GM11168 (cell line): ENCODE measurements at regions not wholly inside any gene's neighbourhood (a gene's known extent, or its start where the extent isn't known, plus 50 kb on each side); places are given as distances from the start of the nearest gene placed in this dataset.

Experiments used
- in situ Hi-C: fragments of 300-500 bp; cut with MboI; formaldehyde crosslinking; loops from one replicate; pipeline ENCODE4 v1.12.0; 2022; ENCODE audit warnings: low sequenced_read_pairs; ENCODE audit not compliant: unreplicated experiment

DNA sequence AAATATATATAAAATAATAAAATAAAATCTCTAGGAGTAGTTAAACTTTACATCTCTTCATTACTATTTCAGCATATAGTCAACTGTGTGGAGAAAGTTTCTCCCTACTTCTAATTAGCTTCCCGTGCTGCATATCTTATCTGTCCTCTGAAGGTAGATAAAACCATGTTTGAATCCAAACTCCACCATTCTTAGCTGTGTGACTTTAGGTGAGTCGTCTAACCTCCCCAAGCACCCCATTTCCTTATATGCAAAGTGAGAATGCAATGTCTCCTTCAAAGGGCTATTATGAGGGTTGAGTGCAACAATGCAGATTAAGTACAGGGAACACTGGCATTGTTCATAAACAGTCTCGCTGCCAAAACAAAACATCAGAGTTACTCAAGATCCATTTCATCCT, 80.8 kb upstream of the DRD2 start:
- in situ Hi-C loops, result no loop called here

DNA sequence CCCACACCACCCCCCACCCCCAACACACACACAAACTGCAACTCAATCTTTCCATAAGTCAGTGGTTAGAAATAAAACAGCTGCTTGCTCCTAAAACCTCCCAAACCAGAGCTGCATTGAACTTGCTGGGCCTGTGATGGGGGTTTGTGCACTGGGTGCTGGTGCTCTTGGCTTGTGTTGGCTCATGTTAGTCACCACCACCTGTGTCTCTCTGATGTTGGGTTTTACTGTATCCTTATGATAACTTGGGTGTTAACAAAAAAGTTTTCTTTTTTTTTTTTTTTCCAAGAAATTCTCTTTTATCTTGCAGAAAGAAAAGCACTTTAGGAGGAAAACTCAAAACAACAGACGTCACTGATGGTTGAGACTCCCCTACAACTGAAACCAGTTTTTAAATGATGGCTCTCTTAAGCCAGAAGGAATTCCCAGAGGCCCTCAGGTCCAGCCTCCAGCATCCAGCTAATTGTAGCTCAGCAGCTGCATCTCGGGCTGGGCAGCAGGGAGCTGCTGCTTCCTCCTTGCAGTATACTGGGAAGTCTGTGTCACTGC, 79.9 kb upstream of the DRD2 start:
- in situ Hi-C loops, result no loop called here

DNA sequence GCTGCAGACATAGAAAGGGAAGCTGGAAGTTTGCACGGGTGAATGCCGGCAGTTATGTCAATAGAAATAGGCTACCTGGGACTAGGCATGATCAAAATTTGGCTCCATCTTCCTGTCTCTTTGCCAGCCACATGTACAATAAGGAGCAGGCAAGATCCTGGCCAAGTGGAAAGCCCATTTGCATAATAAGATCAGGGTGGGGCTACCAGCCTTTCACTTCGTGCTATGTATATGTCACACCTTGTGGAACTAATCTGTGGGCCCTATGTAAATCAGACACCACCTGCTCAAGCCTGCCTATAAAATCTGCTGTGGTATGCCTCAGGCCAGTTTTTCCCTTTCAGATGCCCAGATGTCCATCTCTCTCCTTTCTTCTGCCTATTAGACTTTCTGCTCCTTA, 79.3 kb upstream of the DRD2 start:
- in situ Hi-C loops, result no loop called here

DNA sequence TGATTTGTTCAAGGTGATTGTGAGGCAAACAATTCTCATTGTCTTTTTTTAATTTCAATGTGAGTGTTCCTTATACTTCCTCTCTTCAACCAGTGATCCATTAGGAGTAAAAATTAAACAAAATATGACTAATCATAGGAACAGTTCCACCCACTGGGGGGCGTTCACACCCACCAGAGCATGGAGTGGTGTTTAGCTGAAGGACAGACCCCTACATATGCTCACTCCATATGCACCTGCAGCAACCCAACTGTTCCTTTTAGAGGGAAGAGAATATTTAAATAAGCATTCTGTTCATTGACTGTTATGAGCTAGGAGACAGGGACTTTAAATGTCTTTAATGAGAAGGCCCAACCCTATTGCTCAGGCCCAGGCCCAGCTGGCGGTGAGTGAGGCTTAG, 78.7 kb upstream of the DRD2 start:
- in situ Hi-C loops, result no loop called here

DNA sequence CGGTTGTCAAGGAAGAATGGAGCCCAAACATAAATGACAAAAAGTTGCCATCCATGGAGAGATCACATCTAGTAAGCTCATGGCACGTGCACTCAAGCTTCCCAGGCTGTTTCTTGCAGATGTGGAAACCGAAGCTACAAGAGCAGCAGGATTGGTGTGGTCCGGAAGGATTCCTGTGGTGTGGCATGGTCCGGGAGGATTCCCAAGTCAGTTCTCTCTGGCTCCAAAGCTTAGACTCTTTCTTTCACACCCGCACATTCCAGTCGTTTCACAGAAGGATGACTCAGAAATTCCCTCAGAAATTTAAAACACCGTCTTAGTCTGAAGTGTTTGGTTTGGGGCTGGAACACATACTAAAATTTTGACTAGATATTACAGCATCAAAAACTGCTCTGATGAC, 78.0 kb upstream of the DRD2 start:
- in situ Hi-C loops, result no loop called here

DNA sequence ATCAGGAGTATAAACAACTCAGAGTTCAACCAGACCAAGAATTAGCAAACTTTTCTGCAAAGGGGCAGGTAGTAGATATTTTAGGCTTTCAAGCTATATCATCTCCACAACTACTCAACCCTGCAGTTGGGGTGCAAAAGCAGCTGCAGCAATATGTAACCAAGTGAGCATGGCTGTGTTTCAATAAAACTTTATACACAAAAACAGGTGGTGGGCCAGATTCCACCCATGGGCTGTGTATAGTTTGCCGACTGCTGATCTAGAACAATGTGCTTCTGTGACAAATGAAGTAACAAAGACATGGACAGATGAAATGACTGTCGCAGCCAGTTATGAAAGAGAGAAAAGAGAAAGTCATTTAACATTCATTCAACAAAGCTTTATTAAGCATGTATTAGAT, 77.1 kb upstream of the DRD2 start:
- in situ Hi-C loops, result no loop called here

DNA sequence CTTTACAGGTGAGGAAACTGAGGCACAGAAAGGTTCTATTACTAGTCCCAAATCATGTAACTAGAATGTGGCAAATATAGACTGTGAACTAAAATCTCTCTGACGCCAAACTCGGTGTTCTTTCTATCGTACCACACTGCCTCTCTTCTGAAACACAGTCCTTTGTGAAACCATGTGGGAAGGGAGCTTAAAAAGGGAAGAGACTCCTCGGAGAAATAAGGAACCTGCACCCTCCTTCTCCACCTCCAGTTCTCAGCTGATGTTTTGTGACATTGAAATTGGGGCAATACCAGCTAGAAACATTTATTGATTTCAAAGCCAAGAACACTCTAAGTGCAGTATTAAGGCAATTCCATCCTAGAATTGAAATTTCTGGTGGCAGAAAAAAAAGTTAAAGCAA, 76.4 kb upstream of the DRD2 start:
- in situ Hi-C loops, result no loop called here

DNA sequence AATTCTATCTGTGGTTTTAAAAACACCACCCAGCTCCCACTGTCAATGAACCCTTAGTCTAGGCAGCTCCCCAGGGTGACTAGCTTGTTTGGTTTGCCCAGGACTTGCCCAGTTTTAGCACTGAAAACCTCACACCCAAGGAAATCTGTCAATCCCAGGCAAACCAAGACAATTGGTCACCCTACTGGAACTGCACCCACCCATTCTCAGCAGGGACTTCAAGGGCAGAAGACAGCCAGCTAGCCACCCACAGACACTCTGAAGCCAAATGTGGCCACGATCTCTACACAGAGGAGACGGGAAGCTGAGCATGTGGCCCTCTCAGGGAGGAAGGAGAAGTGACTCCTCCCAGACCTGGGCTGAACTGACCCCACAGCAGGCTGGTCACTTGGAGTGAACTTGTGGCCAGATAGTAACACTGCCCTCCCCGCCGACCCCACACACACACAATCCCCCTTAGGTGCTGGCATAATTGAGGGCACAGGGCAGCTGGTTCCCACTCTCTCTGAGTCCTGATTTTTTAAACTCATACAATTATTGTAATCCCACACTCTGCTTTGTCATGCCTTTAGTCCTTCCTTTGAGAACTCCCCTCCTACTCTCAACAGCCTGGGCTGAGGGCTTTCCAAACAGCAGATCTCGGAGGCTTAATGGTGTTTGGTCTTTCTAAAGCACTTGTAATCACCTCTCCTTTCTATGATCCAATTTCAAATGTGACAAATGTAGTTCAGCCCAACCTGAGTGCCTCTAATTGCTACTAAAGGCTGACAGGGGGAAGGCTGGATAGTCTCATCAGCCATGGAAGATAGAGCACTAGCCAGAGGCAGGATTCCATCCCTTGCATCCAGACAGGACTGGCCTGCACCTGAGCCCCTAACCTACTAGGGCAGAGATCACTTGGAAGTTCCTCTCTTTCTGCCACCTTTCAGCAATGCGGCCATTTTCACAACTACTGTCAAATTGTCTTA, 74.7 kb upstream of the DRD2 start:
- in situ Hi-C loops, result loop anchor here (25.0 kb wide), 1 partner anchor 963 kb away; no protein-coding TSS in a partner anchor

DNA sequence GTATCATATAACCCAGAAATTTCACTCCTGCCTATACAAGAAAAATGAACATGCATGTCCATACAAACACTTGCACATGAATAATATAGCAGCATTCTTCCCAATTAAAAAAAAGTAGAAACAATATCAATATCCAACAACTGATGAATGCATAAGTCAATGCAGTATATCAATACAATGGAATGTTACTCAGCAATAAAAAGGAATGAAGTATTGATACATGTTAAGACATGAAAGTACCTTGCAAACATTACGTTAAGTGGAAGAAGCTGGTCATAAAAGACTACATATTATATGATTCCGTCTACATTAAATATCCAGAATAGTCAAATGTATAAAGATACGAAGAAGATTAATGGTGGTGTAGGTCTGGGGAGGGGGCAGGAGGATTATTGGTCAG, 73.9 kb upstream of the DRD2 start:
- in situ Hi-C loops, result loop anchor here (25.0 kb wide), 1 partner anchor 962 kb away; no protein-coding TSS in a partner anchor

DNA sequence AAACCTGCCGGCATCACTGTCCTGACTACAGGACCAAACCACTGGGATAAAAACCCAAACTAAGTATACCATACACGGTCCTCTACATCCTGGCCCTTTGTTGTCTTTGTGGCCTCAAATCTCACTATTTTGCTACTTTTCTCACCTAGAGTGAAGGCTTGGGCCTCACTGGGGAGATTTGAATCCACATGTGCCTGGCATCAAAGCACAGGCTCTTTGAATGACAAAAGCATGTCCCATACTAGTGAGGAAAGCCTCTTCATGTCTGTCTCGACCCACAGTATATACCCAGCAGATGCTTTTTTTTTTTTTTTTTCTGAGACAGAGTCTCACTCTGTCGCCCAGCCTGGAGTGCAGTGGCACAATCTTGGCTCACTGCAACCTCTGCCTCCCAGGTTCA, 72.5 kb upstream of the DRD2 start:
- in situ Hi-C loops, result loop anchor here (25.0 kb wide), 1 partner anchor 960 kb away; no protein-coding TSS in a partner anchor

DNA sequence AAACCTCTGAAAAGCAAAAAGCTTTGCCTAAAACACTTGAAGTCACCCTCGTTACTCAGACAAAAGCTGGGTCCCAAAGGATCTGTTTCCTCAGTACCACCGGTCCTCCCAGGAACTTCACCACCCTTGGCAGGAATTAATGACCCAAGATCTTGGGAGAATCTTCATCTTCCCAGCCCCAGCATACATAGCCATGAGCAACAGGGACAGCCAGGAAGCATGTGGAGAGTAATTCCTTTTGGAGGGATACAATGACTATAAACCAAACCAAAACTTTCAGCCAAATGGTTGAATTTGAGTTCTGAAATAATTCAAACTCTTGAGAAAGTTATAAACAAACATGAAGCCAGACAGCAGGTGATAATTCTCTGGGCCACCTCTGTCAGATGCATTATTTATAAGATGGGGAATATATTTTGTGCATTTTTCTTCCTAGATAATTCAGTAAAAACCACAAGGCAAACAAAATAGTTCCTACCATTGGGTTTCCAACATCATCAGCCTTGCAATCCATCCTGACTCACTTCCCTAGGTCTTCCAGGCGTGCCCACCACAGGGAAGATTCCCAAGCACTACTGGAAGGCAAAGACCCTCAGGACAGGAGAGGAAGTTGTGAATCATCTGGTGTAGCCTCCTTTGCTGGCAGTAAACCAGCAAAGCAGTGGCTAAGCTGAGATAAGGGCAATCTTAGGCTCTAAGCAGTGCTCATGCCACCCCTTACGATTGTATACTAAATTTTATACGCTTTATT, 71.7 kb upstream of the DRD2 start:
- in situ Hi-C loops, result loop anchor here (25.0 kb wide), 1 partner anchor 960 kb away; no protein-coding TSS in a partner anchor

DNA sequence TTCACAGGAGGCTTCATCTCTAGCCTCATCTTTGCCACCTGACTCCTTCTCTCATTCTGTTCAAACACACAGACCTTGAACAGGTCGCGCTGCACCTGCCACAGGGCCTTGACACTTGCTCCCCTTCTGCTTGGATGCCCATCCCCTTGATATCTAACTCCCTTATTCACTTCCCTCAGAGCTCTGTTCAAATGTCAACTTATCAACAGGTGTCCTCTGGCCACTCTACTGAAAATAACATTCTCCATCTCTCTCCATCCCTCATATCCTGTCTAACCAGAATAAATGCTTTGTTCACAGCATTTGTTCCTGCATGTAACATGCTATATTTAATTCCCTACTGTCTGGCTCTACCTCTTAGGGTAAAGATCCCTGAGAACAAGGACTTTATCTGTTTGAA, 67.2 kb upstream of the DRD2 start:
- in situ Hi-C loops, result loop anchor here (25.0 kb wide), 1 partner anchor 955 kb away; no protein-coding TSS in a partner anchor

DNA sequence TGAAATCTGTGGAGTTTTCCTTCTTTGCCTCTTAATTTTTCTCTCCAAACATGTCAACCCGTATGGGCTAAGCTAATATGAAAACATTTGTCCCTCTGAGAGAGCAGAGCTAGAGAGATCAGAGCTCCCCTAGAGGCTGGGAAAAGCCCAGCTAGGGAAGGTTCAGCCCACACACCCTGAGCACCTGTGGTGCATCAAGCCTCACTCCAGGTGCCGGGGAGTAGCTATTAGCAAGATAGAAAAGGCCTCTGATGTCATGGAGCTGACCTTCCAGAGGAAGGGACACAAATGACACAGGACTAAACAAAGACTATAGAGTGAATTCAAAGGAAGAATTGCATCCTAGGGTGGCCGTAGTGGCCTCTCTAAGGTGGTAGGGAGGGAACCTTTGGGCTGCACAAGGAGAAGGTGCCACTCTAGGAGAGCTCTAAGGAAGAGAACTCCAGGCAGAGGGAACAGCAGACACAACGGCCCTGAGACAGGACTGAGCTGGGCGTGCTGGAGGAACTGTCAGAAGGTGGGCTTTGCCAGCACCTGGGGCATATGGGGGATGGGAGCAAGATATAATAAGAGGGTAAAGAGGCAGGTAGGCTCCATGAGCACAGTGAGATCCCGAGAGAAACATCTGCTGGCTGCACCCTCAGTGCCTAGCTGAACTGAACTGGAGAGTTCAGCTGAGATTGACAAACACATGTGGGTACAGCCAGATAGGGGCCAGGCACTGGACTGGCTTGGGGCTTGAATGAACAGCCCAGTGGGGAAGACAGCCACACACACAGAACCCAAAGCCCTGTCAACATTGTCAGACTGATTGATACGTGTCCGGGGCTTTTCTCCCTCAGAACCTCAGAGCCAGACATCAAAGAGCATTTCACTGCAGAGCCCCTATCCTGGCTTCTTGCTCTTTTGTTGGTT, 65.5 kb upstream of the DRD2 start:
- in situ Hi-C loops, result loop anchor here (25.0 kb wide), 1 partner anchor 953 kb away; no protein-coding TSS in a partner anchor

DNA sequence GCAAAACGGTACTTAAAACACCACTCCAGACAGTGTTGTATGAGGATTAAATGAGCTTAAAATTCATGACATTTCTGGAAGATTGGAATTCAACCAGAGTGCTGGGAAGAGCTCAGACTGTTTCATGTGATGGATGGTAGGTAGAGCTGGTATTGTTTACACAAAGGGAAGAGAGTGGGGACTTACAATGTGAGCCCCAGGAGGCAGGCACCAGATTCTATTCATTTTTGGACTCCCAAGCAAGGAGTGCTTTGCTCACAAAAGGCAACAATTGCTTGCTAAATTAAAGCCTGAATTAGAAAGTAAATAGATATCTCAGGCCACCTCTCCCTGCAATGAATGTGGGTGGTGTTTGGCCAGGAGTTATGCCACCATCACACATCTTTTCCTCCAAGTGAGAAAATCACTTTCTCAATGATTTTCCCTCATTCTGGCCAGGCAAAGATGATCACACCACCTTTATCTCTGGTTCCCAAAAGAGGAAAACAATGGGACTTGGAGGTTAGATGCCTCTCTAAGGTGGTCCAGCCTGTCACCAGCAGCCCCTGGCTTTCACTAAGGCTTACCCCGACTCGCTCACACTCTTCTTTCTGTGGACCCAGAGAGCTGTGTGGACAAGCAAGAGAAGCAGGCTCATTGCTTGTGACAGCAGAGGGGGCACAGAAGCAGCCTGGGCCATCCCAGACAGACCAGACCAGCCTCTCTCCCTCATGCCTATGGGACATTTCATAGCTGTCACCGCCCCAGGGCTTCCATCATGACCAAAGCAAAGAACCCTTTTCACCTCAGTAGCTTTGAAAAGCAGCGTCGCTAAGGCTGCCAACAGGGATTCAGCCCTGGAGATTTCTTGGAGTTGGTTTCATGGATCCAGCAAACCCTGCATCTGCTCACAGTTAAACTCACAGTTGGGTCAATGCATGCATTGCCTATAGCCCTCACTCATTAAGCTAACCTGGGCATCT, 63.5 kb upstream of the DRD2 start:
- in situ Hi-C loops, result loop anchor here (25.0 kb wide), 1 partner anchor 951 kb away; no protein-coding TSS in a partner anchor

DNA sequence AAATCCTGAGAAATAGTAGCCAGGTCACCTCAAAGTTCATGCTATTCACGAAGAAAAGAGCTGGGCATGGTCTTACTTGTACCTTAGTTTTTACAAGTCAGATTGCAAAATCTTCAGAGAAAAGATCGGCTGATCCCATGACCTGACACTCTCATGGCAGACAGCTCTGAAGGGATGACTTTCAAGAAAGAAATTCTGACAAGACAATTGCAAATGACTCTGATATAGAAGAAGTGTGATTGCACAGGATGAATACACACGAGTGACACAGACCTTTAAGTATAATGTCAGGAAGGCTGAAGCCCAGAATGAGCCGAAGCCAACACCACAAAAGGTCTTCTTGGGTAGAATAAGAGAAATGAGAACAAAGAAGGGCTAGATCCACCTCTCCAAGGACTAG, 59.4 kb upstream of the DRD2 start:
- in situ Hi-C loops, result loop anchor here (25.0 kb wide), 1 partner anchor 947 kb away; no protein-coding TSS in a partner anchor

DNA sequence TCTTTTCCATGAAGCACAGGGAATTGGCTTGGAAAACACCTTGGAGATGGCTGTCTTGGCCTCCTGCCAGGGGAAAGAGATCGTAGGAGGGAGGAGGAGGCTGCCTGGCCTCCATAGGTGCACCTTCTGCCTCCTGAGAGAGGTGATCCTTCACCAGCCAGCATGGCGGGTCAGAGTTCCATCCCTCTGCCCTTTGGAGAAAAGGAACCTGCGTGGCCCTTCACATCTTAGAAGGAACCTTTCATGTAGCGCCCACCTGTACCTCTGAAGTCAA, 58.2 kb upstream of the DRD2 start:
- in situ Hi-C loops, result loop anchor here (25.0 kb wide), 1 partner anchor 946 kb away; no protein-coding TSS in a partner anchor

DNA sequence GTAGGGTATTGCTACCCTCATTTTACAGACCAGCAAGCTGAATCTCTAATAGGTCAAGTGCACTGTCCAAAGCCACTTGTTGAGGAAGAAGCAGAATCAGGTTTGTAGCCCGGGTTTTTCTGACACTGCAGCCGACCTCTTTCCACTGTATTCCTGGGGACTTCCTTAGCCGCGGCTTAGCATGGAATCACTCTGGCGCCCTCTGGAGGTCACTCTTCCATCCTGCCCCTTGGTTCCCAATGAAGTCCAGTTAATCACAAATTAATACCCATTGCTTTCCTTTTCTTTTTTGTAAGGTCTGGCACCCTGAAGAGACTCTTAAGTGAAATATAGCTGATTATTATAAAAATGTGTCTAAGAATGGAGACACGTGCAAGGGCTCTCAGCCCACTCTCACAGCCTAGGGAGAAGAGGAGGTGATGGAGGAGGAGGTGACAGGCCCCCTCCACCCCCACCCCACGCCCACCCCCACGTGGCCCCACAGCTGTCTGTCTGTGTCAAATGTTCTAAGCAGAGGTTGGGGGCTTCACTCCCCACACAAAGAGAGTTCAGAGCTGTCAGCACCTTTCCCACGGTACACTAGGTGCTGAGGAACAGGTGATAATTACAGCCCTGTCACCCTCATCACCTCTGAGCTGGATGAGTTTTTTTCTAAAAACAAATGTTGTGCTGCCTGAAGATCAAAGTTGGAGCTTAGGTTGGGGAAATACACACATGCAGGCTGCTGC, 57.7 kb upstream of the DRD2 start:
- in situ Hi-C loops, result loop anchor here (25.0 kb wide), 1 partner anchor 946 kb away; no protein-coding TSS in a partner anchor
